GM18508 (cell line): ENCODE measurements at regions not wholly inside any gene's neighbourhood (a gene's known extent, or its start where the extent isn't known, plus 50 kb on each side); places are given as distances from the start of the nearest gene placed in this dataset.
"Not testable (repeated sequence)": the region's sequence is repeated elsewhere in the genome, so short reads cannot be mapped to it uniquely, and the experiment has no call there.

Experiments used
- ATAC-seq: cut with Tn5 transposase; IDR thresholded peaks from one replicate; pipeline ENCODE4 v1.9.1; 2021; ENCODE audit warnings: moderate number of reproducible peaks; ENCODE audit not compliant: insufficient read depth, unreplicated experiment

GRCh38 chr4:178105242-178105641, 663.0 kb upstream of the AGA start:
- no peak for ATAC-seq

DNA sequence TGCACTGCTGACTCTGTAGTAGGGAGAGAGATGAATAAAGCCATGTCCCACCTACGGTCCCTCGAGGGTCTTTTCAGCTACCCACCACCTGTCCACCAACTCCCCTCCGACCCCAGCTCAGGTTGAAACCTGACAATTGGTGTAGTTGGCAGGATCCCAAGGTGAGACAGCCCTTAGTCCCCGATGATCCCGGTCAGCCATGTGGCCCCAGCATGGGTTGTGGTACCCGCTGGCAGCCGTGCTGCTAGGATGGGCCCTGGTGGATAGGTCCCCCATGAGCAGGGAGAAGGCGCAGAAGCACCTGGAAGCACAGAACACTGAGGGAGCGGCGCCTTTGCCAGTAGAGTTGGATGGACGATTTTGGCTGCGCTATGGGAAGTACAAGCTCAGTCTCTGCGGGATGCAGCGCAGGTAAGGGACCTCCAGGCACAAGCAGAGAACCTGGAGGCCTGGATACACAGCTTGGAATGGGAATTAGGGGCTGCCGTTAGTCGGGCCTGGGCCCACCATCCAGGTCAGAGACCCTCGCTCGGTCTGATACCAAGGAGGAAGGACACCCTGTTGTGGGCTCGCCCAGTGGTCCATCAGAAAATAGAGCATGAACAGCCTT, 694.6 kb upstream of the AGA start:
- ATAC-seq: no peak

- no peak for ATAC-seq
Observed at GRCh38 chr4:178137732-178138471, 695.7 kb upstream of the AGA start.

GRCh38 chr4:178138491-178138890, 696.3 kb upstream of the AGA start:
- no peak for ATAC-seq

DNA sequence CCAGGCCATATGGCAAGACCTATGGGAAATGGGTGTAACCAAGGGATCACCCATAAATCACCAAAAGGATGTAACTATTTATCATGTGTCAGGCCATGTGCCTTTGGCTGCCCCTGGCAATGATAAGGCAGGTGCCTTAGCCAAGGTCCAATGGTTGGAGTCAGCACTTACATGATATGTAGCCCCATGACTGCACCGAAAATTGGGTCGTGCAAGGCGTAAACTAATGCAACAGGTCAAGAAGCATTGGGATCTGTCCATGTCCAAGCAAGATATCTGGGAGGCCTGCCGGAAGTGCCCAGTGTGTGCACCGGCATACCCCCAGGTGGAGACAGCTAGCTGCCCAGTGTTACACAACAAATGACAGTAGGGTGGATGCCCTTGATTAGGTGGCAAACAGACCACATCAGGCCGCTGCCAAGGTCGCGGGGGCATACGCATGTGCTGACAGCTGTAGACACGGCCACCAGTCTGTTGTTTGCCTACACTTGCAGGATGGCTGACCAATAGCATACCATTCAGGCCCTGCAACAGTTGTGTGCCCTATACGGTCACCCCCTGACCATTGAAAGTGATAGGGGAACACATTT, 698.2 kb upstream of the AGA start:
- no peak for ATAC-seq

- no peak for ATAC-seq
Observed at GRCh38 chr4:178142724-178143123, 700.5 kb upstream of the AGA start.

DNA sequence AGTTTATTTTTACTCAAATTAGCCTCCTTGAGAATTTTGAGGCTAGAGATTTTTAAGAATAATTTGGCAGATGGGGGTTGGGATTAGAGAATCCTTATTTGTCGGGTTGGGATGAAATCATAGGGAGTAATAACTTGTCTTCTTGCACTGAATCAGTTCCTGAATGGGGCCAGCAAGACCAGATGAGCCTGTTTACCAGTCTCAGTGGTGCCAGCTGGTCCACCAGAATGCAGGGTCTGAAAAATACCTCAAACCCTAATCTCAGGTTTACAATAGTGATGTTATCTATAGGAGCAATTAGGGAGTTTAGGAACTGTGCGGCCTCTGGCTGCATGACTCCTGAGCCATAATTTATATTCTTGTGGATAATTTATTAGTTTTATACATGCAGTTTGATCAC, 705.9 kb upstream of the AGA start:
- ATAC-seq: no peak

- ATAC-seq: no peak
Observed at GRCh38 chr4:178165251-178165950, 723.2 kb upstream of the AGA start.

DNA sequence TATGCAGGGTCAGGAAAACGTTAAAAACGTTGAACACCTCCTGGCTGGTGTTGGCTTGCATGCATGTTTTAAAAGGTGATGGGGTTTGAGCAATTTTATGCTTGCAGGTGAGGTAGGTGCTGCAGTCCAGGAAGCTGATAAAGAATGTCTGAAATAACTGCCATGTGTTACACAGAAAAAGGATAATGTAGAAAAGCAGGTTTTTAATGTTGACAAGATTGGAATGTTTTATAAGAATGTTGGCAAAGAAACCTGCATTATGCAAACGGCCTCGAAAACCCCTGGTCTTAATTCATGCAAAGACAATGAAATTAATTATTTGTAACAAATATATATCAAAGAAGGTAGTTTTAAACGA, 723.7 kb upstream of the AGA start:
- ATAC-seq: no peak

- ATAC-seq: no peak
Observed at GRCh38 chr4:178173771-178174170, 731.5 kb upstream of the AGA start.

GRCh38 chr4:178174756-178175155, 732.5 kb upstream of the AGA start:
- no peak for ATAC-seq

DNA sequence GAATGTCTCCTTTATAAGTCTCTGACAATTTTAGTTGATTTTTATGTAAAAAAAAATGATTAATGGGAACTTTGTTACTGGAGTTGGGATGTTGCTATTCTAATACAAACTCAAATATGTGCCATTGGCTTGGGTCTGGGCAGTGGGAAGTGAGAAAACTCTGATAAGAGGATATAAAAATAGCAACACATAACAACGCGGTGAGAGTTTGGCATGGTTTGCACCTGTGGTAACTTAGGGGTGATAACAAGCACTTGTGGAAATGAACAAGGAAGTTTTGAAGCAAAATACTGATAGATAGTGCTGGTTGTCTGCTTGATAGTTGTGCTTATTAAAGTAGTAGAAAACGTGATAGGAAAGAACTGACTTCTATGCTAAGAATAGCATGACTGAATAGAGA, 743.3 kb upstream of the AGA start:
- ATAC-seq: no peak

DNA sequence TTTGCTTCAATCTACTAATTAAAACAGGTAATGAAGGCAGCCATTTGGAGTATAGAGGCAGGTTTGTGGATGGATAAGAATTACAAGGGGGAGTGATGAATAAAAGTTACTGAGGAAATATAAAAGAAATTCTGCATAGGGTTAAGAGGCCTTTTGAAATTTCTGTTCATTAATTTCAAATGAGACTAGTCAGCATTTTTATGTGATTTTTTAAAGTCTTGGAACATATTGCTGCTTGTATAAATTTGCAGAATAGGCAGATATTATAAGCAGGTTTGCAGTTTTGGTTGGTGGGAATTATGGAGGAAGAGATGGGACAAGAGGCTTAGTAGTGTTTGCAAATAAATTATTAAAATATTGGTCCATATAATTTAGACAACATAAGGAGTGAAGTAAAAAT, 750.4 kb upstream of the AGA start:
- no peak for ATAC-seq

DNA sequence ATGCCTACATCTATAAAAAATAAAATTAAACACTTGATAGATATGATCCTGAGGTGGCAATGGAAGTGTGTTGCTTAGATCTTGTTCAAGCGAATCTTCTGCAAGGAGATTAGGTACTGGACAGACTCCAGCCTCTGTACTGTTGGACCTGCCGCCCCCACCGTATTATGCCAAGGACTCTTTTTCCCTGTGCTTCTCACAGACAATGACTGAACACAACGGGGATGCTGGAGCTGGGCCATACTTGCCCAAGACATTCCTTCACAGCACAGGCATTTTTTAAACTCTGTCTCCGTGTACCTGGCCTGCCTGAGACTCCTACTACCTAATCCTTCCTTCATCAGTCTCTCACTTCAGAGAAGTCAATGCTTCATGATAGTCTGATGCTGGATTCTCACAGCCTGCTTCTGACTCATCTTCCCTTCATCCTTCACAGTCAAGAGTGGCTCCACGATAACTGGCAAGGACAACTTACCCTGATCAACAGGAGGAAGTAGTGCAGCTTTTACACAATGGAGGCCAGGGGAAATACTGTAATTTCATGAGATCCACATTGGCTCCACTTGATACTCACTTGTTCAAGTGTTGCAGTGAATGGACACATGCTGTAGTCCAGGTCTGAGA, 754.6 kb upstream of the AGA start:
- ATAC-seq: no peak

DNA sequence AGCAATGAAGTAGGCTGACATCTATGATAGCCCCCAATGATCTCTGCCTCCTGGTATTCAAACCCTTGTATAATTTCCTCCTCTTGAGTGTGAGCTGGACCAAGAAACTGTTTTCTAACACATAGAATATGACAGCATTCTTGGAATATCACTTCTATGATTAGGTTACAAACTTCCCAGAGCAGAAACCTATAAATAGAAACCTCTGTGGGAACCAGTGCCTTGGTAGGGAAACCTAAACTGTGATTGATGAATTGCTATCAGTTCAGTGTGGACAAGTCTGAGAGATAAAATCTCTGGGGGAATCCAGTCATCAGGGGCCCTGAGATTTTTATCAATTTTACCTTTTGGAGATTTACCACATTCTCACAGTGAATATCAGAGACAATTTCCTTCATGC, 756.5 kb upstream of the AGA start:
- no peak for ATAC-seq

- no peak for ATAC-seq
Observed at GRCh38 chr4:178202422-178202821, 760.2 kb upstream of the AGA start.

- no peak for ATAC-seq
Observed at GRCh38 chr4:178205826-178206225, 763.6 kb upstream of the AGA start.

DNA sequence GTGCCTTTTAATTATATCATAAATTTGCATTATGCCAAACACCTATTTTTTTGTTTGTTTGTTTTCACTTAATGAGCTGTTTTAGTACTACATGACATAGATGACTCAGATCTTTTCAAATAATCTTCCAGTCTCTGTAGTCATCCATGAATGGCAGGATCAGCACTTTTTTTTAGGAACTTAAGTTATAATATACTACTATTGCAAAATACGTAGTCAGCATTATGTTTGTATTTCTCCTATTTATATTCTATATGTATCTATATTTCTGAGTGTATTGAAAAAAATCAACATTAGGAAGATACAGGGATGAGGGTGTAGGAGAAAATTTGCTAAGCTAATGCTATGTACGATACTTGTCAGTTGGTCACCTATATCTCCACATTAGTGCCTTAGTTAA, 773.1 kb upstream of the AGA start:
- no peak for ATAC-seq

GRCh38 chr4:178215763-178216162, 773.5 kb upstream of the AGA start:
- no peak for ATAC-seq

GRCh38 chr4:178226421-178226820, 784.2 kb upstream of the AGA start:
- not testable (repeated sequence) for ATAC-seq

DNA sequence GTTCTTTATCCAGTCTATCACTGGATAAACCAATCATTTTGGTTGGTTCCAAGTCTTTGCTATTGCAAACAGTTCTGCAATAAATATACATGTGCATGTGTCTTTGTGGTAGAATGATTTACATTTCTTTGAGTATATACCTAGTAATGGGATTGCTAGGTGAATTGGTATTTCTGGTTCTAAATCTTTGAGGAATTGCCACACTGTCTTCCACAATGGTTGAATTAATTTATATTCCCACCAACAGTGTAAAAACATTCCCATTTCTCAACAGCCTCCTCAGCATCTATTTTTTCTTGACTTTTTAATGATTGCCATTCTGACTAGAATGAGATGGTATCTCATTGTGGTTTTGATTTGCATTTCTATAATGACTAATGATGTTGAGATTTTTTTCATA, 791.7 kb upstream of the AGA start:
- ATAC-seq: no peak
